K562 (cell line): ENCODE measurements at regions not wholly inside any gene's neighbourhood (a gene's known extent, or its start where the extent isn't known, plus 50 kb on each side); places are given as distances from the start of the nearest gene placed in this dataset.

ENCODE experiments used
- ATAC-seq: fragments of 200-7000 bp; cut with Tn5 transposase; 3 replicates; pipeline ENCODE4 v1.9.1; 2020; ENCODE audit warnings: moderate library complexity
- BruUV-seq: library from RNA; stranded (reverse); fragments of 400-500 nt; replicated peaks from 2 replicates; lab custom pipeline; 2021; lab: Mats Ljungman, UMichigan
- CTCF ChIA-PET: fragments of 300-600 bp; formaldehyde crosslinking; extraction: SDS; loops from one replicate; lab custom pipeline; 2021; ENCODE audit warnings: low intra/inter-chr PET ratio; lab: Yijun Ruan, JAX
- POLR2A ChIA-PET: fragments of 300-600, 350-650 bp; sonication (Branson Sonifier 250); formaldehyde crosslinking; extraction: SDS; loops from one replicate; lab custom pipeline; 2021; ENCODE audit warnings: antibody characterized with exemption, inconsistent platforms; lab: Yijun Ruan, JAX
- DNase-seq, 4 experiments: peaks; one replicate each; pipeline versions ENCODE4 v3.0.0 to v3.0.0-alpha.2; 2011 to 2018; ENCODE audit warnings: low spot score in 3 of 4, mixed read lengths in 3 of 4; ENCODE audit errors: extremely low read depth in 1 of 4
- FAIRE-seq: peaks from 2 replicates; lab custom pipeline; 2011; peaks lifted over from hg19 to GRCh38; lab: Jason Lieb, UNC
- H2AFZ ChIP-seq: 2 replicates; pipeline ENCODE4 v1.6.0; 2011; ENCODE audit warnings: low read depth, low read length, control low read depth, inconsistent platforms
- H3K27ac ChIP-seq: fragments of 200-600 bp; 3 replicates; pipeline ENCODE4 v1.8.0; 2011; ENCODE audit warnings: low read depth, mild to moderate bottlenecking, control low read depth, inconsistent platforms, low read length, moderate library complexity, mixed read lengths; ENCODE audit errors: extremely low read depth
- H3K27me3 ChIP-seq, 2 experiments: fragments of 300-600 bp in 1 of 2; 2 replicates in 1 of 2; 3 replicates in 1 of 2; pipeline versions ENCODE4 v1.6.0 to v1.8.0; 2011; ENCODE audit warnings: inconsistent platforms in 2 of 2, low read length in 2 of 2, mild to moderate bottlenecking in 1 of 2, mixed read lengths in 1 of 2, moderate library complexity in 1 of 2; ENCODE audit not compliant: control insufficient read depth in 2 of 2, insufficient read depth in 2 of 2
- H3K36me3 ChIP-seq: fragments of 300-600 bp; 3 replicates; pipeline ENCODE4 v1.8.0; 2011; ENCODE audit warnings: mild to moderate bottlenecking, low read length, inconsistent platforms; ENCODE audit not compliant: control insufficient read depth, insufficient read depth
- H3K4me1 ChIP-seq, 2 experiments: fragments of 200-600 bp in 1 of 2; replicated peaks in 1 of 2; 2 replicates in 1 of 2; 3 replicates in 1 of 2; pipeline versions ENCODE4 v1.5.1 to v1.8.0; 2011; ENCODE audit warnings: inconsistent platforms in 2 of 2, low read length in 2 of 2, mild to moderate bottlenecking in 1 of 2, mixed read lengths in 1 of 2, moderate library complexity in 1 of 2; ENCODE audit not compliant: control insufficient read depth in 2 of 2, insufficient read depth in 2 of 2
- H3K4me2 ChIP-seq: 2 replicates; pipeline ENCODE4 v1.6.1; 2011; ENCODE audit warnings: low read length, control low read depth, inconsistent platforms, mixed read lengths; ENCODE audit not compliant: insufficient read depth
- H3K4me3 ChIP-seq: fragments of 200-600 bp; sonication (generic), shearing (Covaris generic); 2 replicates; pipeline ENCODE4 v1.5.1; 2016; ENCODE audit warnings: control low read depth, inconsistent platforms
- H3K79me2 ChIP-seq: fragments of 200-600 bp; 3 replicates; pipeline ENCODE4 v1.8.0; 2011; ENCODE audit warnings: low read length, inconsistent platforms; ENCODE audit not compliant: control insufficient read depth, insufficient read depth
- H3K9ac ChIP-seq, 2 experiments: 2 replicates each; pipeline versions ENCODE4 v1.6.0 to v1.6.1; 2011; ENCODE audit warnings: low read depth in 2 of 2, low read length in 2 of 2, control low read depth in 1 of 2, inconsistent platforms in 1 of 2, mild to moderate bottlenecking in 1 of 2, mixed read lengths in 1 of 2; ENCODE audit not compliant: insufficient read depth in 1 of 2
- H3K9me1 ChIP-seq: one replicate; pipeline ENCODE4 v1.6.0; 2011; ENCODE audit warnings: inconsistent platforms, mild to moderate bottlenecking, low read length, moderate library complexity; ENCODE audit not compliant: control insufficient read depth, insufficient read depth
- H3K9me3 ChIP-seq: replicated peaks from 2 replicates; pipeline ENCODE4 v1.5.1; 2011; ENCODE audit warnings: low read depth, low read length, inconsistent platforms; ENCODE audit not compliant: control insufficient read depth, insufficient read depth
- H4K20me1 ChIP-seq: replicated peaks from 2 replicates; pipeline ENCODE4 v1.6.1; 2011; ENCODE audit warnings: low read length, inconsistent platforms, mixed read lengths; ENCODE audit not compliant: control insufficient read depth, insufficient read depth
- DACH1 ChIP-seq: fragments of 450-650 bp; IDR thresholded peaks from 2 replicates; pipeline ENCODE4 v1.6.1; 2018; ENCODE audit not compliant: partially characterized antibody
- DPF2 ChIP-seq: fragments of 450-650 bp; IDR thresholded peaks from 2 replicates; pipeline ENCODE4 v1.6.1; 2016
- RB1 ChIP-seq: fragments of 450-650 bp; IDR thresholded peaks from 2 replicates; pipeline ENCODE4 v1.6.1; 2017; ENCODE audit warnings: low read depth, mild to moderate bottlenecking
- RBM17 ChIP-seq: fragments of 200-400 bp; formaldehyde crosslinking; IDR thresholded peaks from 2 replicates; pipeline ENCODE4 v1.6.1; 2017; ENCODE audit warnings: low read depth, mild to moderate bottlenecking, low read length, borderline replicate concordance
- ZNF311 ChIP-seq: fragments of 250-450 bp; sonication (Bioruptor Pico); IDR thresholded peaks from 2 replicates; pipeline ENCODE4 v1.4.0; 2020; ENCODE audit warnings: mild to moderate bottlenecking, moderate library complexity
- in situ Hi-C: fragments of 300-500 bp; cut with MboI; formaldehyde crosslinking; loops from 4 replicates; pipeline ENCODE4 v1.15.0; 2018; ENCODE audit warnings: inconsistent platforms, mixed read lengths
- intact Hi-C: fragments of 100-400 bp; cut with micrococcal nuclease; formaldehyde crosslinking; loops from 2 replicates; pipeline ENCODE4 v1.14.2; 2022
- TF ChIP-seq, protein P1 (sequence below): IDR thresholded peaks from 2 replicates; pipeline ENCODE4 v1.6.1; 2014; ENCODE audit warnings: antibody characterized with exemption
- TF ChIP-seq, protein P2 (sequence below): sonication (generic); formaldehyde crosslinking; IDR thresholded peaks from 2 replicates; pipeline ENCODE4 v1.8.0; 2022; ENCODE audit warnings: missing genetic modification reagents, mild to moderate bottlenecking, moderate library complexity, borderline replicate concordance
- TF ChIP-seq, protein P3 (sequence below): IDR thresholded peaks from 2 replicates; pipeline ENCODE4 v1.6.1; 2012; ENCODE audit warnings: low read depth, low read length, improper control_type of control experiment, borderline replicate concordance

DNA sequence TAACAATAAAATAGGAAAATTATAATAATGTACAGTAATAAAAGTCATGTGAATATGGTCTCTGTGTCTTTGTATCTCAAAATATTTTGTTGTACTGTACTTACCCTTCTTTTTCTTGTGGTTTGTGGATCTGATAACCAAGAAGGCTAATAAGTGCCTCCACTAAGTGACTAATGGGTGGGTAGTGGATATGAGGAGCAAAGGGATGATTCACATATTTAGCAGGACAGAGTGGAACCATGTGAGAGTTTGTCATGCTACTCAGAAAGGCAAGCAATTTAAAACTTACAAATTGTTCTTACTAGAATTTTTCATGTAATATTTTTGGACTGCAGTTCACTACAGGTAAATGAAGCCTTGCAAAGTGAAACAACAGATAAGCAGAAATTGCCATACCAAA lies 1241.2 kb upstream of the CDH2 start:
- no peak for FAIRE-seq

More for the DNA sequence above, 1241.2 kb upstream of the CDH2 start:
- intact Hi-C loops: no loop called here
- in situ Hi-C loops: no loop called here
- ATAC-seq (no peak), DNase-seq (no peak)
- POLR2A ChIA-PET: no interaction called here
- no peak overlapping the region for H2AFZ ChIP-seq
- H3K9me1 ChIP-seq: no peaks in the 10 kb centered on the region
- no peak overlapping the region for H3K9ac ChIP-seq
- no peaks in the 10 kb centered on the region for H3K36me3 ChIP-seq
- no peaks in the 10 kb centered on the region for H3K79me2 ChIP-seq
- H3K27me3 ChIP-seq: no peaks in the 10 kb centered on the region
- H3K27ac ChIP-seq: no peak overlapping the region
- H3K4me1 ChIP-seq: no peaks in the 10 kb centered on the region
- no peaks in the 10 kb centered on the region; the same call in 1 of the 2 replicates for H3K9me3 ChIP-seq
- H3K4me2 ChIP-seq: no peak overlapping the region
- CTCF ChIA-PET: no interaction called here
- H3K4me3 ChIP-seq: no peak overlapping the region
- no peak for TF ChIP-seq ZNF311 (CRISPR knock-in tag)
- TF ChIP-seq, protein P1, sequence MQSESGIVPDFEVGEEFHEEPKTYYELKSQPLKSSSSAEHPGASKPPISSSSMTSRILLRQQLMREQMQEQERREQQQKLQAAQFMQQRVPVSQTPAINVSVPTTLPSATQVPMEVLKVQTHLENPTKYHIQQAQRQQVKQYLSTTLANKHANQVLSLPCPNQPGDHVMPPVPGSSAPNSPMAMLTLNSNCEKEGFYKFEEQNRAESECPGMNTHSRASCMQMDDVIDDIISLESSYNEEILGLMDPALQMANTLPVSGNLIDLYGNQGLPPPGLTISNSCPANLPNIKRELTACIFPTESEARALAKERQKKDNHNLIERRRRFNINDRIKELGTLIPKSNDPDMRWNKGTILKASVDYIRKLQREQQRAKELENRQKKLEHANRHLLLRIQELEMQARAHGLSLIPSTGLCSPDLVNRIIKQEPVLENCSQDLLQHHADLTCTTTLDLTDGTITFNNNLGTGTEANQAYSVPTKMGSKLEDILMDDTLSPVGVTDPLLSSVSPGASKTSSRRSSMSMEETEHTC: no peak
- no peak for TF ChIP-seq DPF2
- TF ChIP-seq DACH1: no peak
- TF ChIP-seq RB1: no peak
- TF ChIP-seq, protein P2, sequence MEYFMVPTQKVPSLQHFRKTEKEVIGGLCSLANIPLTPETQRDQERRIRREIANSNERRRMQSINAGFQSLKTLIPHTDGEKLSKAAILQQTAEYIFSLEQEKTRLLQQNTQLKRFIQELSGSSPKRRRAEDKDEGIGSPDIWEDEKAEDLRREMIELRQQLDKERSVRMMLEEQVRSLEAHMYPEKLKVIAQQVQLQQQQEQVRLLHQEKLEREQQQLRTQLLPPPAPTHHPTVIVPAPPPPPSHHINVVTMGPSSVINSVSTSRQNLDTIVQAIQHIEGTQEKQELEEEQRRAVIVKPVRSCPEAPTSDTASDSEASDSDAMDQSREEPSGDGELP: no peak
- TF ChIP-seq, protein P3, sequence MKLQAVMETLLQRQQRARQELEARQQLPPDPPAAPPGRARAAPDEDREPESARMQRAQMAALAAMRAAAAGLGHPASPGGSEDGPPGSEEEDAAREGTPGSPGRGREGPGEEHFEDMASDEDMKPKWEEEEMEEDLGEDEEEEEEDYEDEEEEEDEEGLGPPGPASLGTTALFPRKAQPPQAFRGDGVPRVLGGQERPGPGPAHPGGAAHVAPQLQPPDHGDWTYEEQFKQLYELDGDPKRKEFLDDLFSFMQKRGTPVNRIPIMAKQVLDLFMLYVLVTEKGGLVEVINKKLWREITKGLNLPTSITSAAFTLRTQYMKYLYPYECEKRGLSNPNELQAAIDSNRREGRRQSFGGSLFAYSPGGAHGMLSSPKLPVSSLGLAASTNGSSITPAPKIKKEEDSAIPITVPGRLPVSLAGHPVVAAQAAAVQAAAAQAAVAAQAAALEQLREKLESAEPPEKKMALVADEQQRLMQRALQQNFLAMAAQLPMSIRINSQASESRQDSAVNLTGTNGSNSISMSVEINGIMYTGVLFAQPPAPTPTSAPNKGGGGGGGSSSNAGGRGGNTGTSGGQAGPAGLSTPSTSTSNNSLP: no peak
- TF ChIP-seq RBM17: no peak
- TF ChIP-seq, all 486 proteins: peak for 0
- BruUV-seq: no TSS peak
- H4K20me1 ChIP-seq: no peaks in the 10 kb centered on the region
